GM18909 (cell line): ENCODE measurements at regions not wholly inside any gene's neighbourhood (a gene's known extent, or its start where the extent isn't known, plus 50 kb on each side); places are given as distances from the start of the nearest gene placed in this dataset.

Experiments used
- ATAC-seq: cut with Tn5 transposase; IDR thresholded peaks from one replicate; pipeline ENCODE4 v1.9.1; 2021; ENCODE audit warnings: mild to moderate bottlenecking; ENCODE audit not compliant: unreplicated experiment, poor library complexity

DNA sequence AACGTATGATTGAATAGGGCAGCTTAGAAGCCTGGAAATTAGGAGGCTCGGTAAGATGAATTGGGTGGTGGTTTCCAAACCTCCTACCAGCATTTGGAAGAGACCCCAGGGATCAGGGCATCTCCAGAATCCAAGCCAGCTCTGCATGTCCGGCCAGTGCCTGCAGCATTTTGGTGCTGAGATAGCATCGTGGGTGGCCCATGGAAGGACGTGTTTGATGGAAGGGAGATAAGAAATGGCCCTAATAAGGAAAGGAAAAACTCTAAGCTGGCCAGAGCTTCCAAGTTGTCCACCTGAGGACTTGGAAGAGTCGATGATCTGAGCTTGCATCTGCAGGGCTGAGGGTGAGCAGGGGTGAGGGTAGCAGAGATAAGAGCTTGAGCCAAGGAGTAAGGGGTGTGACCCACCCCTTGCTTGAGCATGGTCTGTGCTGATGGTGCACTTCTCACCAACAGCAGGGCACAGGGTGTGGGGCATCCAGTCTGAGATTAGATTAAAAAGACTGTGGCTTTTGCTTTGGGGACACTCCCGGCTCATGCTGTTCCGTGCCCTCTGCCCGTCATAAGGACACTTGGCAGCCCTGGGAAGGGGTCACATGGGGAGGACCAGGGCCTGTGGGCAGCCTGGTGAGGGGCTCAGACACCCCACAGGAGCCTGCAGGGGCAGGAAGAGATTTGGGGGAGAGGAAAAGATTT lies 213.2 kb downstream of the ERMARD start:
- no peak for ATAC-seq

DNA sequence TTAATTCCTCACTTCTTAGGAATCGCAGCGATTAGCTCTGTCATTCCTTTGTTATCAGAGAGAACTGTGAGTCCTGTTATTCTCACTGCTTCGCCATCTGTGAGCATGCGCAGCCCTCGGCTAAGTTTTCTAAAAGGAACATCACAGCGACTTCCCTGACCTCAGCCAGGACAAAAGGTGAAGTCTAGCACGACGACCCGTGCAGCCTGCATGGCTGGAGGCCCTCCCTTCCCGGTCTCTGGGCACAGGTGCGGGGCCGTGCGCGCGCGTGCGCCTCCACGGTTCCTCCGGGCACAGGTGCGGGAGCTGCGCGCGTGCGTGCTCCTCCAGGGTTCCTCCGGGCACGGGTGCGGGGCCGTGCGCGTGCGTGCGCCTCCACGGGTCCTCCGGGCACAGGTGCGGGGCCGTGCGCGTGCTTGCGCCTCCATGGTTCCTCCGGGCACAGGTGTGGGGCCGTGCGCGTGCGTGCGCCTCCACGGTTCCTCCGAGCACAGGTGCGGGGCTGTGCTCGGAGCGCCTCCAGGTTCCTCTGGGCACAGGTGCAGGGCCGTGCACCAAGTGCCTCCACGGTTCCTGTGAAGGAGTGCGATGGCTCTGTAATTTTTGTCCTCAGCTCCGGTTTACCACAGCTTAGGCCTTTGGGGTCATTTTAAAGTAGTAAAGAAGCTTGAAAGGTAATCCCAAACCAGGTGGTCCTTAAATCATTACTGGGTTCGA lies 212.3 kb downstream of the ERMARD start:
- no peak for ATAC-seq

GRCh38 chr6:169962604-169963469 lies 211.4 kb downstream of the ERMARD start:
- ATAC-seq = no peak

GRCh38 chr6:169961772-169962561 lies 210.5 kb downstream of the ERMARD start:
- no peak for ATAC-seq

GRCh38 chr6:169960886-169961611 lies 209.6 kb downstream of the ERMARD start:
- ATAC-seq = no peak

- ATAC-seq = no peak
These were observed 209.1 kb downstream of the ERMARD start for GRCh38 chr6:169960521-169960885.

DNA sequence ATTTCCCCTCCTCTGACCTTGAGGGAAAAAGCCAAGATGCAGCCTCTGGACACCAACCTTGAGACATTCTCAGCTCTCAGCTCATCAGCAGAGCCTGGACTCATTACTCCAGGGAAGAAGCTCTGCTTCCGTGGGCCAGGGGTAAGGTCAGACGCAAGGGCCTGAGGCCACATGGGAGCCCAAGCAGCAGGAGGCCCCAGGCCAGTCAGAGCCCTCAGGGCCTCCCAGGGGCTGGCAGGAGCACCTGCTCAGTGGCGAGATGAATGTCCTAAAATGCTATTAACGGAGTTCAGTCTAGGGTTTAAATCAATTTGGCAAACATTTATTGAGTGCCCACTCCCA lies 208.6 kb downstream of the ERMARD start:
- ATAC-seq = no peak

DNA sequence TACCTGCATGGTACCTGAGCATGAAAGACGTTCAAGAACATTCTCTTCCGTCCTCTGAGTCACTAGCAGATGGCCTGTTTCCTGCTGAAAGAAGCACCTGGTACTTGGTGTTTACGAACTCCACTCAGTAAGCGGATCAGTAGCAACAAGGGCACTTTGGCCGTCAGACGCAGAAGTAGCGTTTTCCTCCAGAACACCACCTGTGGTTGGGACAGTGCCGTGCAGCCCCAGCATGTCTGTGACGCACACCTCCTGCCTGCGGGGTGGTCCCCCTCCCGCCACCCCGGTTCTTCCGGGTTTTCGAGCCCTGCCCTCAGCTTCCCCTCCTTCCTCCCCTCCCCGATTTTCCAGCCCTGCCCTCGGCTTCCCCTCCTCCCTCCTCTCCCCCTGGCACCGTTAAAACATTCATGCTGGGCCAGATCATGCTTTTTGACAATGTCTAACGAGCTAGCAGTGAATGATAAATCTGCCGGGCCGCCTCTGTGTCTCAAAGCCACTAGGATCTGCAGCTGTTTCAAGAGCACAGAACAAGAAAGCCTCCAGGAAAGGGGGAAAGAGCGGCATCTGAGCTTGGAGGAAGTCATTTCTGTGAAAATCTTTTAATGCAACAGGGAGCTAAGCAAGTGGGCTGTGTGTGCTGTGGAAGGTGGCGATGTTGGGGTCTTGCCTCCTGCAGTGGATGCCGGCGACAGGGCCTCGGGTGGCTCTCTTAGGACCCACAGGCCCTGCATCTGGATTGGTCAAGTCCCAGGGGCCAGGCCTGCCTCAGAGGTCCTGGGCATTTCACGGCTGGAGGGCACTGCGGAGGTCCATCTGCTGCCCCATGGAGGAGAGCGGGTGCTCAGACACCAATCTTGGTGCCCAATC lies 207.9 kb downstream of the ERMARD start:
- ATAC-seq = peak; percentile 86

DNA sequence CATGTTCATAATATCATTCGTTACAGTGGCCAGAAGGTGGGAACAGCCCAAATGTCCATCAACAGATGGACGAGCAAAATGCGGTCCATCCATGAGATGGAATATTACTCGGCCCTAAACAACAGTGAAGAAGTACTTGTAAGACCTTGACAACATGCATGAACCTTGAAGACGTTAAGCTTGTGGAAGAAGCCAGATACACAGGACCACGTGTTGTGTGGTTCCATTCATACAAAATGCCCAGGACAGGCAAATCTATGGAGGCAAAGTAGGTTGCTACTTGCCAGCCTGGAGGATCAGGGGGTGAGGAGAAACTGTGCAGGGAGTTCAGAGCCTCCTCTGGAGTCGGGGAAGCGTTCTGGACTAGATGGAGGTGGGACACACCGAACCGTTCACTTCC lies 207.1 kb downstream of the ERMARD start:
- ATAC-seq = no peak

DNA sequence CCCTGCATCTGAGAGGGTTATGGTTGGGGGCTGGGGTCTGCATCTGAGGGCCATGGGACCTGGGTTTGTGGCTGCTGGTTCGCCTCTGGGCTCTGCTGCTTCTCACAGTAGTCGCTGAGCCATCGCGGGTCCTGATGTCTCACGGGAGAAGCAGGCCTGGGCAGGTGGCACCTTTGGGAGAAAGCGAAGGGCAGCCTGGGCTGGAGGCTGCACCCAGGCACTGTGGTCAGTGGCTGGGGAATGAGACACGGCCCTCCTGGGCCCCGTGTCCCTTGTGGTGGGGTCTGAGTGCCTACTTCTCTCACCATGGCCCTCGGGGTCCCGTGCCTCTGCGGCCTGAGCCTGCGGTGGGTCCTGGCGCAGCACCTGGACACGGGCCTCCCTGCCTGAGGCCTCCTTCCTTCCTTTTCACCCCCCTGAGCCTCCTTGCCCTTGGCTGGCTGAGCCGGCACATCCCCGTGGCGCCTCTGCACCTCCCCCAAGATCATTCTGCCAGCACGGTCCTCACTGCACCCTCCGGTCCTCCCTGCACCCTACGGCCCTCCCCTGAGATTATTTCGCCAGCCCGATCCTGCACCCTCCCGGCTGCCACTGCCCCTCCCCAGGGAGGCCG lies 206.0 kb downstream of the ERMARD start:
- no peak for ATAC-seq

DNA sequence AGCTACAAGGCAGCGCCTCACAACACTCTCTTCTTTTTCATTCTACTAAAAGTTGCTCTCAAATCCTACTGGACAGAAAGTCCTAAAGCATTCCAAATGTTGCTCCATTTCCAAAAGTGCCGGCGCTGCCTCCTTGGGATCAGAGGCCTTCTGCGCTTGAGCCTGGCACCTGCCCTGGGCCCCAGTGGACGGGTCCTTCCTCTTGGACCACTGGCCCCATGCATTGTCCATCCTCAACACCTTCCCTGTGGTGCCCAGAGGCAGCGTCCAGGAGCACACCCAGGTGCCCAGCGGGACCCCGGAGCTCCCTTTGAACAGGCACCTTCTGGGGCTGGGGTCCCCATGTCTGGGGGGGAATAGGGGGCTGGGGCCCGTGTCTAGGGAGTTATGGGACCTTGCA lies 205.2 kb downstream of the ERMARD start:
- ATAC-seq = no peak

DNA sequence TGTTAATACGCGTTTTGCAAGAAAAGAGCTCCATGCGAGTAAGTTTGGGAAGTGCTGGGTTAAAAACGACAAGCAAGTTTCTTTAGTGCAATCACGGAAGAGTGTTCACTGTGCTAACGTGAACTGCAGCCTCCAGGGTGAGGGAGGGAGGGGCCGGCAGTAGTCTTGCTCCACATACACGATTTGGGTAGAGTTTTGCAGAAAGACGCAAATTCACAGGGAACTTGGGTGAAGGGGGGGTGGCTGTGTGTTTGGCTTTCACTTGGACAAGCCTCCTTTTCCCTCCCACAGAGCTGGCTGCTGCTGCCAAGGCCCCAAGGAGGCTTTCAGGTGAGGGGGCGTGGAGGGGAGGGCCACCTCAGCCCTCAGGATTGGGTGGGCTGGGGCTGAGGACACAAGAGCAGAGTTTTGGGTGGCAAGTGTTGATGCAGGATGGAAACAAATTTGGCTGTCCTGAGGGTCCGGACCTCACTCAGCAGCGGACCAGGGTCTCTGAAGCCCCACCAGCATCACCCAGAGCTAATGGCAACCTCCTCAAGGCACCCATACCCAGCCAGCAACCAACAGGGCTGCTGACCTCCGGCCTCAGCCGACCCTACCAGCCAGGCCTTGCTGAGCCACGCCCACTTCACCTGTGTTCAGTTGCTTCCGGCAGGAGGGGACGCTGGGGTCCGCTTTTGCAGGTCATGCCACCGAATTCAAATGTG lies 204.5 kb downstream of the ERMARD start:
- no peak for ATAC-seq

- ATAC-seq = no peak
These were observed 203.6 kb downstream of the ERMARD start for GRCh38 chr6:169954977-169955376.

GRCh38 chr6:169953686-169954085 lies 202.3 kb downstream of the ERMARD start:
- ATAC-seq = no peak

GRCh38 chr6:169950558-169950957 lies 199.1 kb downstream of the ERMARD start:
- no peak for ATAC-seq

- no peak for ATAC-seq
These were observed 198.2 kb downstream of the ERMARD start for GRCh38 chr6:169949511-169950097.

DNA sequence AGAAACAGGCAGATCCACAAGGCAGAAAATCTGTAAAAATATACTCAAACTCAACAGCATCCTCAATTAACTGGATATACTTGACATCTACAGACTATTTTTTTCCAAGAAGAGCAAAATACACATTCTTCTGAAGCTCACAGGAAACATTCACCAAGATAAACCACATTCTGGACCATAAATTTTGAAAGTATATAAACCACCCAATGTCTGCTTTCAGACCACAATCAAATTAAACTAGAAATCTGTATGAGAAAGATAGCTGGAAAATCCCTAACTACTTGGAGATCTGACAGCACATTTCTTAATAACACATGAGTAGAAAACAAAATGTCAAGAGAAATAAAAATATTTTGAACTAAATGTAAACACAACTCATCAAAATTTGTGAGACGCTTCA lies 195.5 kb downstream of the ERMARD start:
- no peak for ATAC-seq

- no peak for ATAC-seq
These were observed 193.7 kb downstream of the ERMARD start for GRCh38 chr6:169945117-169945516.
